Activated naive CD4-positive, alpha-beta T cell treated with anti-CD3 and anti-CD28 coated beads, Interleukin-2, amount 50 U/mL, for 72 hours (primary cell): ENCODE measurements at regions not wholly inside any gene's neighbourhood (a gene's known extent, or its start where the extent isn't known, plus 50 kb on each side); places are given as distances from the start of the nearest gene placed in this dataset.
A peak's percentile ranks its signal among the peaks of the same experiment; 100 is the strongest.

Source experiments
- ATAC-seq, 2 donors: fragments of 150-1000 bp; cut with Tn5 transposase; 2 replicates each; pipeline ENCODE4 v1.10.0; 2021; ENCODE audit warnings: mild to moderate bottlenecking in 2 of 2, moderate library complexity in 2 of 2
- DNase-seq, 2 donors: peaks; one replicate each; pipeline ENCODE4 v3.0.0; 2021 to 2022; ENCODE audit warnings: low spot score in 2 of 2
- H3K27ac Mint-ChIP-seq, 2 donors: one replicate each; pipeline ENCODE4 v1.8.0; 2022; ENCODE audit warnings: mild to moderate bottlenecking in 2 of 2, mixed read lengths in 2 of 2
- H3K36me3 Mint-ChIP-seq, 2 donors: one replicate each; pipeline ENCODE4 v1.8.0; 2022; ENCODE audit warnings: mixed read lengths in 2 of 2
- H3K9me3 Mint-ChIP-seq, 2 donors: one replicate each; pipeline ENCODE4 v1.8.0; 2022; ENCODE audit warnings: mixed read lengths in 2 of 2

DNA sequence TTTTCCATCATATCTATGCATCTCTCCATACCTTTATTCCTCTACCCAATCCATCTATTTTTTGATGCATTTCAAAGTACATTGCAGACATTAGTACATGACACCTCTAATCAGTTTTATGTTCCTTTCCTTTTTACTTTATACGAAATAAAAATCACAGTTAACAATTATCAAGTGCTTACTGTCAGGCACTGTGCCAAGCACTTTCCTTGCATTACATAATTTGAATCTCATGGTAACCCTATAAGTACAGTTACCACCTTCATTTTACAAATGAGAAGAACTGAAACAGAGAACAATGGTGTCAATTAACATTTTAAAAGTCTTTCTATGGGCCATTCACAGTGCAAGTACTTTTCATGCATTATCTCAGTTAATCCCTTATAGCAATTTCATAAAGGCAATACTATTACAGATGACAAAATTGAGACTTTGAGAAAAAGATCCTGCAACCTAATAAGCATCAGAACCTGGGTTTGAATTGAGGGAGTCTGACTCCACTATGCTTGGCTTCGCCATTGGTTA is 544.4 kb upstream of the TNP1 start:
- Mint-ChIP-seq H3K9me3 (peaks cover 0 to 4% of the 10 kb centered on the region in 2 donors), H3K27ac (no peak overlapping the region)

GRCh38 chr2:217402761-217403383 is 543.0 kb upstream of the TNP1 start:
- Mint-ChIP-seq H3K36me3 (peaks cover 7% of the 10 kb centered on the region in 2 donors), H3K27ac (no peak overlapping the region), H3K9me3 (peaks cover 5 to 12% of the 10 kb centered on the region in 2 donors)
- DNase-seq: no peak
- ATAC-seq: no peak

More for the DNA sequence above, 544.4 kb upstream of the TNP1 start:
- no peak for ATAC-seq
- no peak for DNase-seq
- H3K36me3 Mint-ChIP-seq: no peaks in the 10 kb centered on the region

- no peak overlapping the region for H3K27ac Mint-ChIP-seq
- no peak for ATAC-seq
- peaks cover 5 to 12% of the 10 kb centered on the region in 2 donors for H3K9me3 Mint-ChIP-seq
- peaks cover 7% of the 10 kb centered on the region in 2 donors for H3K36me3 Mint-ChIP-seq
- no peak for DNase-seq
Observed at GRCh38 chr2:217402144-217402543, 542.3 kb upstream of the TNP1 start.

DNA sequence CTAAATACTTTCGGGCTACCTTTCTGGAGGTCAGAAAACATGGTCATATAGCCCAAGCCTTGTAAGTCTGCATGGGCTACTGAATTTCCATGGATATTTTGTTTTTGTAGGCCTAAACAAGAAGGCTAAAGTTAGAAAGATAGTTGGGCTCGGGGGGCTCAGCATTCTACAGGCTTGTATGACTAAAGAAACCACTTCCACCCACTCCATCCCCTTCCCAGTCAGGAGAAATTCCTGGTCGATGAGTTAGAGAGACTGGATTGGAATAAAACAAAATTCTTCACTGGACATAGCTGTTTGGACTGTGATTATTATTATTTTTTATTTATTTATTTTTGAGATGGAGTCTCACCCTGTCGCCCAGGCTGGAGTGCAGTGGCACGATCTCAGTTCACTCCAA is 539.4 kb upstream of the TNP1 start:
- Mint-ChIP-seq H3K36me3 (peaks cover 7% of the 10 kb centered on the region in 2 donors), H3K27ac (peak overlapping the region in 1 of 2 donors; percentile 20), H3K9me3 (peaks cover 5 to 12% of the 10 kb centered on the region in 2 donors)
- ATAC-seq (no peak), DNase-seq (no peak)

DNA sequence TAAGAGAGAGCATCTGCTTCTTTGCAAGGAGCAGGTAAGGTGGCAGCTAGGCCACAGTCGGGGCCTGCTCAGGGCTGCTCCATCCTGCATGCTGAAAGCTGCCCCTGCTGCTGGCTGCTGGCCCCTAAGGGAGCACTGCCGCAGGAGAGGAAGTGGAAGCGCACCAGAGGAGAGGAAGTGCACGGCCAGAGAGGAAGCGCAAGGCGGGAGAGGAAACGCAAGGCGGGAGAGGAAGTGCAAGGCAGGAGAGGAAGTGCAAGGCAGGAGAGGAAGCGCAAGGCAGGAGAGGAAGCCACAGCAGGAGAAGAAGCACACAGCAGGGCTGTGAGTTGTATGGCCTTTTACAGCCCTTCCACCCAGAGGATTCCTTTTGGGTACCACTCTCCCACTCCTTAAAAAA is 539.0 kb upstream of the TNP1 start:
- ATAC-seq (peak in 1 of 2 donors; percentile 29), DNase-seq (no peak)
- H3K27ac Mint-ChIP-seq: peak overlapping the region; percentile 20 to 85
- H3K36me3 Mint-ChIP-seq: peaks cover 7% of the 10 kb centered on the region in 2 donors
- H3K9me3 Mint-ChIP-seq: peaks cover 5 to 12% of the 10 kb centered on the region in 2 donors

DNA sequence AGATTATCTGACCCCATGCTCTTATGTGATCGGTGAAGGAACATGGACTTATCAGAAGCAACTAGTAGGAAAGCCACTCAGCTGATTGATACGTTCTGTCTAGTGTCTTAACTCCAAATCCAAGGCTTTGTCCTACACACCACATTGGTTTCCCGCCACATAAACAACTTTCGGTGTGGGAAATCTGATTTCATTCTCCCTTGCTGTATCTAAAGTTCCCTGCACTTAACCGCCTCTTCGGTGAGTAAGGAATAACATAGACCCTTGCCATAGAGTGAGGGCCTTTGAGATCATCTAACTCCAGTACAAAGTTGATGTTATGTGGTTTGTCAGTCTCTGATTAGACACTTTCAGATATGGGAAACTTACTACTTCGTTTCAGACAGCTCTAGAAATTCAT is 538.2 kb upstream of the TNP1 start:
- H3K36me3 Mint-ChIP-seq: peaks cover 7 to 10% of the 10 kb centered on the region in 2 donors
- H3K9me3 Mint-ChIP-seq: peaks cover 5 to 14% of the 10 kb centered on the region in 2 donors
- H3K27ac Mint-ChIP-seq: peak overlapping the region in 1 of 2 donors; percentile 20
- DNase-seq (no peak), ATAC-seq (no peak)

GRCh38 chr2:217396586-217396985 is 536.7 kb upstream of the TNP1 start:
- ATAC-seq (no peak), DNase-seq (no peak)
- H3K27ac Mint-ChIP-seq: no peak overlapping the region
- H3K36me3 Mint-ChIP-seq: peaks cover 11 to 23% of the 10 kb centered on the region in 2 donors
- peaks cover 7 to 25% of the 10 kb centered on the region in 2 donors for H3K9me3 Mint-ChIP-seq

DNA sequence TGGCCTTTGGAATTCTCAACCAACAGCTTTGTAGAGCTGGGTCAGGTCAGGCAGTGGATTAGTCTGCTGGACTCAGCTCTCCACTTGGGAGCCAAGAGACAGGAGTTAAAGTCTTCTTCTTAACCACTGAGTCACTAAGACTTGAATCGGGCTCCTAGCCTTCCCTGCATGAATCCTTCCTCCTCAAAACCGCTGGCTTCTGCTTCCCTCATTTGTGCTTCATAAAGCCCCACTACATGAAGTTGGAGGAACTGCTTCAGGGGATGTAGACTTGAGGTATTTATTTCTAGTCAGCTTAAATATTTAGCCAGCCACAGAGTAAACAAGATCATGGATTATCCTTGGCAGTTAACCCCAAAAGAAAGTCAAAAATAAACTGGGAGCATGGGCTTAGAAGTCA is 536.3 kb upstream of the TNP1 start:
- ATAC-seq: no peak
- no peak for DNase-seq
- peaks cover 10 to 26% of the 10 kb centered on the region in 2 donors for H3K9me3 Mint-ChIP-seq
- peaks cover 15 to 27% of the 10 kb centered on the region in 2 donors for H3K36me3 Mint-ChIP-seq
- H3K27ac Mint-ChIP-seq: no peak overlapping the region

GRCh38 chr2:217394510-217395351 is 534.9 kb upstream of the TNP1 start:
- peaks cover 20 to 30% of the 10 kb centered on the region in 2 donors for H3K9me3 Mint-ChIP-seq
- ATAC-seq (no peak), DNase-seq (no peak)
- H3K27ac Mint-ChIP-seq: no peak overlapping the region
- H3K36me3 Mint-ChIP-seq: peaks cover 15 to 37% of the 10 kb centered on the region in 2 donors

DNA sequence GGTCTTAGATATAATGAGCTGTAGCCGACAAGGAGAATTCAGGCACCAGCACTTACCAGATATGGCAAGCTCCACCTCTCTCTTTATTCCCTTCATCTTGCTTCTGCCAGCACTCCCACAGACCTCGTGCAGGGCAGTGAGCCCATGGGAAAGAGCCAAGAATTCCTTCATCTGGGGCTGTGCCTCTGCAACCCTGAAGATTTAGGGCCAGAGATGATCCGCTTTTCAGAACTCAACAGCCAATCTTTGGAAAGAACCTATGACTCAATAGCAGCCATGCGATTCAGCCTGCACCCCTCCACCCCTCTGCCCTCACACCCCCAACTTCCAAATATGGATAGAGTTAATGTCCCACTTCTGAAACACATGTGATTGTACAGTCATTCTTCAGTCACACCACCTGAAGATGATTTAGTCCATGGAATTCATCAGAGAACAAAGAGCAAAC is 533.7 kb upstream of the TNP1 start:
- peaks cover 17 to 26% of the 10 kb centered on the region in 2 donors for H3K9me3 Mint-ChIP-seq
- H3K36me3 Mint-ChIP-seq: peaks cover 11 to 33% of the 10 kb centered on the region in 2 donors
- no peak overlapping the region for H3K27ac Mint-ChIP-seq
- DNase-seq (no peak), ATAC-seq (no peak)

- DNase-seq (no peak), ATAC-seq (no peak)
- H3K27ac Mint-ChIP-seq: no peak overlapping the region
Observed at GRCh38 chr2:217392930-217393584, 533.2 kb upstream of the TNP1 start.

DNA sequence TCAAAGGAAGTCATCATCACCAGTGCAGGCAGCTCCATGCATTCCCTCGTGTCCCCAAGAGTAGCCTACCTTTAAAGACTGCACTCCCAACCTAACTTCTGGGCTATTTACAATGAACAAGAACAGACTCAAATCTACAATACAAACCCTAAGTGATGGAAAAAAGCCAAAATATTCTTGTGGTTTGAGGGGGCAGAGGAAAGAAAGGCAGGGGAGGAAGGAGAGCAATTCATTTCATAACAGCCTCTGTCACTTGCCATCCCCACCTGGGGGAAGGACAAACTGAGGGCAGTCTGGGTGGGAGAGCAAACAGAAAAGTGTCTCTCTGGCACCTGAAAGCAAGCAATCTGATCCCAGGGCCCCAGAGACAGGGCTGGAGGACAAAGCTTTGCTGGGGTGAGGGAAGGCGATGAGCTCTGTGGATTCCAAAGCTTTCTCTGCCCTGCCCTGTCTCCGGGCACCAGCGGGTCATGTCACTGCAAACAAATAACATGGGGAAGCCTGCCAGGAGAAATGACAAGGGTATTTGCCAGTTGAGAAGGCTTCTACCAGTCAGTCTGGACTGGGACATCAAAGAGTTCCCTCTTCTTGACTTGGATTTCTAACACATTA is 528.0 kb upstream of the TNP1 start:
- Mint-ChIP-seq H3K36me3 (peaks cover 8 to 25% of the 10 kb centered on the region in 2 donors), H3K27ac (no peak overlapping the region), H3K9me3 (peaks cover 16 to 18% of the 10 kb centered on the region in 2 donors)
- ATAC-seq (no peak), DNase-seq (no peak)

More at GRCh38 chr2:217392930-217393584, 533.2 kb upstream of the TNP1 start:
- peaks cover 16 to 22% of the 10 kb centered on the region in 2 donors for H3K9me3 Mint-ChIP-seq
- peaks cover 8 to 30% of the 10 kb centered on the region in 2 donors for H3K36me3 Mint-ChIP-seq

DNA sequence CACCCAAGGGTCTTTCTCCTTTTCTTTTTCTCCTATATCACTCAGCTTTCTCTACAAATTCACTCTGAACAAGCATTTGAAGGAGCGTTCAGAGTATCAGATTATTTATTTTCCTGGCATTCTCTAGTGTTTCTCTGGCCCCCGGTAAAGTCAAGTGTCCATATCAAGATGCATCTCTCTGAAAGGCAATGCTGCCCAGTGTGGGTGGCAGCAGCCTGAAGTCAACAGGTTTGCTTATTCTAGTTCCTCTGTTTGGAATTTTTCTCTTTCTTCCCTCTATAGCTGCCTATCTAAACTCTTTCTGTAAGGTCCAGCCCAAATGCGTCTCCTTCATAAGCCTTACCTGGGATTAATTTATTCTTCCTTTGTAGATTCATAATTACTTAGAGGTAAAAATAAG is 526.2 kb upstream of the TNP1 start:
- ATAC-seq (no peak), DNase-seq (no peak)
- Mint-ChIP-seq H3K27ac (no peak overlapping the region), H3K36me3 (peaks cover 0 to 11% of the 10 kb centered on the region in 2 donors), H3K9me3 (peaks cover 6 to 10% of the 10 kb centered on the region in 2 donors)

DNA sequence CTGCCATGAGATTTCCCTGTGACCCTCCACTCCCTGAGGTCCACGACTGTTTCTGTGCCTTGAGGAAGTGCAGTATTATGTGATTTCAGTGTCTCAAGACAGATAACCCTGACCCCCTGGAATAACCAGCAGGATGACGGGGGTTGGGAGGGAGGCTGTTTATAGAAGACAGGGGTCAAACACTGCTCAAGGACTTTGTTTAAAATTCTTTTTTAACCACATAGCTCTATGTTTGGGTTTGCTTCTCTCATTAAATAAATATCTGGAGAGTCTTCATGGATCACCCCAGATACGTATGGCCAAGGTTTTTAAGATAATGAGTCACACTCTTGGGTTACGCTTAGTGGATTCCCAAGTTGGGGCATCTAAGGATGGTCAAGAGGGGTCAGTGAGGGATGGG is 523.8 kb upstream of the TNP1 start:
- Mint-ChIP-seq H3K27ac (no peak overlapping the region), H3K36me3 (no peaks in the 10 kb centered on the region), H3K9me3 (peaks cover 0 to 5% of the 10 kb centered on the region in 2 donors)
- DNase-seq (no peak), ATAC-seq (no peak)

DNA sequence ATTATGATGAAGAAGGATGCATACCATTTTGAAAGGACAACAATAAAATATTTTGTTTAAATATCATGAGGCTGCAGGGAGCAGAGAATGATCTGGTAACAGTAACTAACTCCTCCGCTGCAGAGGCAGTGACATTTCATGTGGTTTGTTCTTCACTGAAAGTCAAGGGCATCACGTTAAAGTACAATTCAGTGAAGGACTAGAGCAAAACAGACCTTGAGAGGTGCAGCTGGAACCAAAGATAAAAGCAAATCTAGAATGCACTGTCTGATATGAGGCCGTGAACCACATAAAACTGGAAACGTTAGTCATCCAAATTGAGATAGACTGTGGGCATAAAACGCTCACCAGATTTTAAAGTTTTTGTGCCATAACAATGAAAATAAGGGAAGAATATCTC is 522.9 kb upstream of the TNP1 start:
- Mint-ChIP-seq H3K27ac (no peak overlapping the region), H3K36me3 (no peaks in the 10 kb centered on the region), H3K9me3 (peaks cover 0 to 5% of the 10 kb centered on the region in 2 donors)
- DNase-seq (no peak), ATAC-seq (peak in 1 of 2 donors; percentile 85)

DNA sequence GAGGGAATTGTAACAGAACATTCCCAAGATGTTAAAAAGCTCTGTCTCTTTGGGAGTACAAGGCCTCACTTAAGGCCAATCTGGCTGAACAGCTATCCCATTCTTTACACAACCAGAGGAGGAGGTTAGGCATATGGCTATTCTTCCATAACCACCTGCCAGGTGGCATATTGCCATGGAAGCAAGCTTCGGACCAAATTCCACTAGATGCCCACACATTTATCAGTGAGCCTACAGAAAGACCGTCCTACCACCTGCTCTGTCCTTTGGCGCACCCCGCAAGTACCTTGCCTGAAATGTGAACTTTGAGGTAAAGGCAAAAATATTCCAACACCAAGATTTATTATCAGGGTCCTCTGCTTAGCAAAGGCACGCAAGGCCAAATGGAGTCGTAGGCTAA is 519.9 kb upstream of the TNP1 start:
- no peaks in the 10 kb centered on the region for H3K36me3 Mint-ChIP-seq
- H3K27ac Mint-ChIP-seq: no peak overlapping the region
- no peak for ATAC-seq
- no peak for DNase-seq
- H3K9me3 Mint-ChIP-seq: peaks cover 0 to 9% of the 10 kb centered on the region in 2 donors
